Activated CD8-positive, alpha-beta T cell treated with anti-CD3 and anti-CD28 coated beads, Interleukin-2, amount 10 ng/mL, durations not matched to agents 7 days and 5 days (primary cell): ENCODE measurements at regions not wholly inside any gene's neighbourhood (a gene's known extent, or its start where the extent isn't known, plus 50 kb on each side); places are given as distances from the start of the nearest gene placed in this dataset.
A peak's percentile ranks its signal among the peaks of the same experiment; 100 is the strongest.

Source experiments
- ATAC-seq: fragments of 150-1000 bp; cut with Tn5 transposase; one replicate; pipeline ENCODE4 v1.10.0; 2021; ENCODE audit warnings: moderate library complexity
- CTCF ChIA-PET: fragments of 350-600 bp; sonication (Branson Sonifier 250); formaldehyde crosslinking; loops from one replicate; lab custom pipeline; 2021; ENCODE audit warnings: antibody characterized with exemption; lab: Charles Lee
- POLR2A ChIA-PET: fragments of 350-600 bp; sonication (Branson Sonifier 250); formaldehyde crosslinking; loops from one replicate; lab custom pipeline; 2021; ENCODE audit warnings: antibody characterized with exemption; lab: Charles Lee
- DNase-seq: peaks from one replicate; pipeline ENCODE4 v3.0.0-alpha.2; 2020
- H3K27ac Mint-ChIP-seq: one replicate; pipeline ENCODE4 v1.8.0; 2021; ENCODE audit warnings: mild to moderate bottlenecking, mixed read lengths
- H3K27me3 Mint-ChIP-seq: one replicate; pipeline ENCODE4 v1.8.0; 2021; ENCODE audit warnings: low read depth, mixed read lengths
- H3K36me3 Mint-ChIP-seq: one replicate; pipeline ENCODE4 v1.8.0; 2021; ENCODE audit warnings: low read depth, mixed read lengths
- H3K4me1 Mint-ChIP-seq: one replicate; pipeline ENCODE4 v1.8.0; 2021; ENCODE audit warnings: low read depth, mixed read lengths
- H3K4me3 Mint-ChIP-seq: one replicate; pipeline ENCODE4 v1.8.0; 2021; ENCODE audit warnings: mild to moderate bottlenecking, mixed read lengths
- H3K9me3 Mint-ChIP-seq: one replicate; pipeline ENCODE4 v1.8.0; 2022; ENCODE audit warnings: mixed read lengths; ENCODE audit not compliant: insufficient read depth

DNA sequence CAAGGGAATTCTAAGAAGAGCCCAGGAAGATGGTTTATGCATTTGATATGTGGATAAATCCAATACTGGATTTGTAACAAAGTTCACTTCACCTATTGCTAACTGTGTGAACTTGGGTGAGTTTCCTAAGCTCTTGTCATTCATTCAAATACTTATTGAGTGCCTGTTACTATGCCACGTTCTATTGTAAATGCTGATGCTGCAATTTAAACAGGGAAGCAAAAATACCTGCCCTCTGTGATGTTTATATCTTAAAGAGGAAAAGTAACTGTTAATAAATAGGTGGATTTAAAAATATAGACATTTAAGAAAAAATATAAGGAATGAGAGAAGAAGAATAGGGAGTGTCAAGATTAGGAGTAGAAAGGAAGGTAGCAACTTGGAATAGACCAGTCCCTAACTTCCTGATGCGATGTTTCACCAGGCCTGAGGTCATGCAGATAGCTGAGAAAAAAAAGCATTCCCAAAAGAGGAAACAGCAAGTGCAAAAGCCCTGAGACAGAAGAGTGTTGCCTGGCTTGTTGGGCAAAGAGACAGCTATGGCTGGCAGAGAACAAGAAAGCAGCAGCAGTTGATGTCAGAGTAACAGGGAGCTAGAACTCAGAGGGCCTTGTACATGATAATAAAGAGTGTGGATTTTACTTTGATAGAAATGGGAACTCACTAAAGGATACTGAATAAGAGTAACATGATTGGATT, 54.3 kb upstream of the TCF21 start:
- CTCF ChIA-PET: interaction anchor here (0.7 to 1.1 kb wide), 2 partner anchors 83 to 262 kb away, joined by 3 read pairs; no protein-coding TSS in a partner anchor
- H3K9me3 Mint-ChIP-seq: no peaks in the 10 kb centered on the region

DNA sequence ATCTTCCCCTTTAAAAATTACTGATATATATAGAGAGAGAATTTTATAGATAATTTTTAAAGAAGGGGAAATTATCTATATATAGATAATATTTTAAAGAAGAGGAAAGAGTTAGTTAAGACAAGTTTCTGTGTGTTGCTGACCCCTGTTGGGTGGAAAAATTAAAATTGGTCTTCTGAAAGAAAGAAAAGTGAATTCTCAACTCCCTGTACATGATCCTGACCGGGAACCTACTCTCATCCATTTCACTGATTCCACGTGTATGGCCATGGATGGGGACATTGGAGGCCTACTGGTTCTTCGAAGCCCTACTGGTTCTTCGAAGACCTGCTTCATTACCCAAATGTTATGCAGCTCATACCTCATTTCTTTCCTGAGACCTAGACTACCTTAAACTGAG, 53.0 kb upstream of the TCF21 start:
- peaks cover 3% of the 10 kb centered on the region for H3K4me1 Mint-ChIP-seq
- H3K36me3 Mint-ChIP-seq: no peaks in the 10 kb centered on the region
- CTCF ChIA-PET: interaction anchor here (0.6 to 1.7 kb wide), 2 partner anchors 89 to 261 kb away, joined by 3 to 5 read pairs; no protein-coding TSS in a partner anchor
- no peaks in the 10 kb centered on the region for H3K9me3 Mint-ChIP-seq
- no peak for ATAC-seq
- POLR2A ChIA-PET: no interaction called here
- H3K4me3 Mint-ChIP-seq: no peak overlapping the region
- no peak for DNase-seq
- peaks cover 22% of the 10 kb centered on the region for H3K27me3 Mint-ChIP-seq
- H3K27ac Mint-ChIP-seq: no peak overlapping the region

More for the DNA sequence above, 54.3 kb upstream of the TCF21 start:
- Mint-ChIP-seq H3K4me3 (no peak overlapping the region), H3K27ac (no peak overlapping the region), H3K27me3 (peaks cover 25% of the 10 kb centered on the region), H3K4me1 (peaks cover 3% of the 10 kb centered on the region), H3K36me3 (no peaks in the 10 kb centered on the region)
- POLR2A ChIA-PET: no interaction called here
- ATAC-seq (no peak), DNase-seq (no peak)

DNA sequence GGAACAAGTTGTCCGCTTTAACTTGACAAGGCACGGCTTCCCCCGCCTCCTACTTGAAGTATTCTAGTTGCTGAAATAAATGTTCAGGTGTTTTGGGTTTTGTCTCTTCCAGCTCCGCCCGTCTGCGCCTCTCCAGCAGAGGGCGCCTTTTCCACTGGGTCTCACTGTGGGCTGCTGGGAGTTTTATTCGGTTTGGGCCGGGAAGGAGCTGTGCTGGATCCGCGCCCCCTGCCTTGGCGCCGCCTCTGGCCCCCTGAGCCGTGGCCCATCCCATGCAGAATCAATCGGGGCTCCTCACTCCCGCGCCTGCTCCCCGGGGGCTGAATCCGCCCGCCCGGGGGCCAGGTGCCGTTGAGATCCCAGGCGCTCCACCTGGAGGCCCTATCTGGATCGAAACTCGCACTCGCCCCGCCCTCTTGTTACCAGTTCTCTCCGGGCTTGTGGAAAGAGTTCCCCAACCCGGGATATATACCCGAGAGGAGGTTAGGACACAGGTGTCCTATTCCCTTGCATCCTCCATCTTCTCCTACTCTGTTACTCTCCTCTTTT, 51.0 kb upstream of the TCF21 start:
- CTCF ChIA-PET: interaction anchor here (0.6 to 2.6 kb wide), 20 partner anchors 8 to 259 kb away, joined by 3 to 38 read pairs (median 5); no protein-coding TSS in a partner anchor
- Mint-ChIP-seq H3K27me3 (peaks cover 14% of the 10 kb centered on the region), H3K4me3 (peak overlapping the region; percentile 72), H3K9me3 (no peaks in the 10 kb centered on the region), H3K4me1 (peaks cover 3% of the 10 kb centered on the region), H3K36me3 (no peaks in the 10 kb centered on the region), H3K27ac (no peak overlapping the region)
- peak; percentile 92 for ATAC-seq
- POLR2A ChIA-PET: no interaction called here
- peak; percentile 71 for DNase-seq
